Neural progenitor cell (in vitro differentiated cells): ENCODE measurements at regions not wholly inside any gene's neighbourhood (a gene's known extent, or its start where the extent isn't known, plus 50 kb on each side); places are given as distances from the start of the nearest gene placed in this dataset.

Source experiments
- EZH2 ChIP-seq: fragments of 200-600 bp; sonication (generic); IDR thresholded peaks from 2 replicates; pipeline ENCODE4 v1.6.1; 2017; ENCODE audit warnings: antibody characterized with exemption, mild to moderate bottlenecking, moderate library complexity
- EZH2phosphoT487 ChIP-seq: fragments of 200-600 bp; sonication (generic); IDR thresholded peaks from 2 replicates; pipeline ENCODE4 v1.6.1; 2017; ENCODE audit warnings: antibody characterized with exemption
- TF ChIP-seq, protein P1 (sequence below): fragments of 200-600 bp; sonication (generic); IDR thresholded peaks from 2 replicates; pipeline ENCODE4 v1.5.1; 2017; ENCODE audit warnings: antibody characterized with exemption, mild to moderate bottlenecking

GRCh38 chr6:145290122-145290521 is 445.2 kb downstream of the EPM2A start:
- TF ChIP-seq, protein P1, sequence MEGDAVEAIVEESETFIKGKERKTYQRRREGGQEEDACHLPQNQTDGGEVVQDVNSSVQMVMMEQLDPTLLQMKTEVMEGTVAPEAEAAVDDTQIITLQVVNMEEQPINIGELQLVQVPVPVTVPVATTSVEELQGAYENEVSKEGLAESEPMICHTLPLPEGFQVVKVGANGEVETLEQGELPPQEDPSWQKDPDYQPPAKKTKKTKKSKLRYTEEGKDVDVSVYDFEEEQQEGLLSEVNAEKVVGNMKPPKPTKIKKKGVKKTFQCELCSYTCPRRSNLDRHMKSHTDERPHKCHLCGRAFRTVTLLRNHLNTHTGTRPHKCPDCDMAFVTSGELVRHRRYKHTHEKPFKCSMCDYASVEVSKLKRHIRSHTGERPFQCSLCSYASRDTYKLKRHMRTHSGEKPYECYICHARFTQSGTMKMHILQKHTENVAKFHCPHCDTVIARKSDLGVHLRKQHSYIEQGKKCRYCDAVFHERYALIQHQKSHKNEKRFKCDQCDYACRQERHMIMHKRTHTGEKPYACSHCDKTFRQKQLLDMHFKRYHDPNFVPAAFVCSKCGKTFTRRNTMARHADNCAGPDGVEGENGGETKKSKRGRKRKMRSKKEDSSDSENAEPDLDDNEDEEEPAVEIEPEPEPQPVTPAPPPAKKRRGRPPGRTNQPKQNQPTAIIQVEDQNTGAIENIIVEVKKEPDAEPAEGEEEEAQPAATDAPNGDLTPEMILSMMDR: no peak
- TF ChIP-seq EZH2 (no peak), EZH2phosphoT487 (no peak)
